SKM-1 (cell line): ENCODE measurements at regions not wholly inside any gene's neighbourhood (a gene's known extent, or its start where the extent isn't known, plus 50 kb on each side); places are given as distances from the start of the nearest gene placed in this dataset.
"Not testable (repeated sequence)": the region's sequence is repeated elsewhere in the genome, so short reads cannot be mapped to it uniquely, and the experiment has no call there.

ENCODE experiments used
- DNase-seq: peaks from one replicate; lab custom pipeline; 2025; ENCODE audit not compliant: unreplicated experiment; lab: John Stamatoyannopoulos, UW

GRCh38 chr9:2494562-2494961 lies 127.0 kb upstream of the VLDLR start:
- no peak for DNase-seq

- DNase-seq: no peak
These were observed 126.2 kb upstream of the VLDLR start for GRCh38 chr9:2495221-2496005.

- no peak for DNase-seq
These were observed 125.4 kb upstream of the VLDLR start for GRCh38 chr9:2496169-2496568.

GRCh38 chr9:2496934-2497333 lies 124.7 kb upstream of the VLDLR start:
- no peak for DNase-seq

GRCh38 chr9:2497666-2498400 lies 123.8 kb upstream of the VLDLR start:
- no peak for DNase-seq

GRCh38 chr9:2502210-2502609 lies 119.4 kb upstream of the VLDLR start:
- DNase-seq: no peak

- no peak for DNase-seq
These were observed 118.8 kb upstream of the VLDLR start for GRCh38 chr9:2502760-2503159.

GRCh38 chr9:2506321-2506720 lies 115.3 kb upstream of the VLDLR start:
- no peak for DNase-seq

- no peak for DNase-seq
These were observed 98.0 kb upstream of the VLDLR start for GRCh38 chr9:2523591-2523990.

- DNase-seq: no peak
These were observed 97.0 kb upstream of the VLDLR start for GRCh38 chr9:2524601-2525000.

- DNase-seq: no peak
These were observed 96.4 kb upstream of the VLDLR start for GRCh38 chr9:2525147-2525546.

- DNase-seq: no peak
These were observed 95.3 kb upstream of the VLDLR start for GRCh38 chr9:2526071-2526828.

- no peak for DNase-seq
These were observed 90.1 kb upstream of the VLDLR start for GRCh38 chr9:2531481-2531880.

- DNase-seq: no peak
These were observed 85.1 kb upstream of the VLDLR start for GRCh38 chr9:2536511-2536910.

- DNase-seq: no peak
These were observed 75.6 kb upstream of the VLDLR start for GRCh38 chr9:2545881-2546490.

- DNase-seq: not testable (repeated sequence)
These were observed 65.5 kb upstream of the VLDLR start for GRCh38 chr9:2555899-2556600.

- no peak for DNase-seq
These were observed 63.9 kb upstream of the VLDLR start for GRCh38 chr9:2557693-2558092.

- DNase-seq: no peak
These were observed 62.1 kb upstream of the VLDLR start for GRCh38 chr9:2559192-2560152.

- no peak for DNase-seq
These were observed 61.4 kb upstream of the VLDLR start for GRCh38 chr9:2560180-2560579.
